Suppressor macrophage treated with lipopolysaccharide for 4 hours (primary cell): ENCODE measurements at regions not wholly inside any gene's neighbourhood (a gene's known extent, or its start where the extent isn't known, plus 50 kb on each side); places are given as distances from the start of the nearest gene placed in this dataset.
A peak's percentile ranks its signal among the peaks of the same experiment; 100 is the strongest.
"Not testable (repeated sequence)": the region's sequence is repeated elsewhere in the genome, so short reads cannot be mapped to it uniquely, and the experiment has no call there.

Source experiments
- DNase-seq: peaks from one replicate; pipeline ENCODE4 v3.0.0-alpha.2; 2020

DNA sequence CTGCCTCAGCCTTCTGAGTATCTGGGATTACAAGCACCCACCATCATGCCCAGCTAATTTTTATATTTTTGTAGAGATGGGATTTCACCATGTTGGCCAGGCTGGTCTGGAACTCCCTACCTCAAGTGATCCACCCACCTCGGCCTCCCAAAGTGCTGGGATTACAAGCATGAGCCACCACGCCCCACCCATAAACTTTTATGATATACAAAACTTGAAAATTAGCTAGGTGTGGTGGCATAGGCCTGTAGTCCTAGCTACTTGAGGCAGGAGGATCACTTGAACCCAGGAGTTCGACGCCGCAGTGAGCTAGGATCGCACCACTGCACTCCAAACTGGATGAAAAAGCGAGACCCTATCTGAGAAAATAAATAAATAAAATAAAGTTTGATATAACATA lies 149.5 kb upstream of the ATF7IP start:
- not testable (repeated sequence) for DNase-seq

GRCh38 chr12:14216405-14217294 lies 148.8 kb upstream of the ATF7IP start:
- peak; percentile 35 for DNase-seq

- no peak for DNase-seq
These were observed 146.3 kb upstream of the ATF7IP start for GRCh38 chr12:14219156-14219555.

DNA sequence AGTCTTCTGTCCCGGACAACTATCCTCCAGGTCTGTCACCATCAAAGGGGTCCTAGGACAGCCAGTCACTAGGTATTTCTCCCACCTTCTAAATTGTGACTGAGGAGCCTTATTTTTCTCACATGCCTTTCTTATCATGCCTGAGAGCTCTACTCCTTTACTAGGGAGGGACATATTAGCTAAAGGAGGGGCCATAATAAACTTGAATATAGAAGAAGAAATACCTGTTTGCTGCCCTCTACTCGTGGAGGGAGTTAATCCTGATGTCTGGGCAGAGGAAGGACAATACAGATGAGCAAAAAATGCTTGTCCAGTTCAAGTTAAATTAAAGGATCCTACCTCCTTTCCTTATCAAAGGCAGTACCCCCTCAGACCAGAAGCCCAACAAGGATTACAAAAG lies 145.8 kb upstream of the ATF7IP start:
- DNase-seq, result not testable (repeated sequence)

DNA sequence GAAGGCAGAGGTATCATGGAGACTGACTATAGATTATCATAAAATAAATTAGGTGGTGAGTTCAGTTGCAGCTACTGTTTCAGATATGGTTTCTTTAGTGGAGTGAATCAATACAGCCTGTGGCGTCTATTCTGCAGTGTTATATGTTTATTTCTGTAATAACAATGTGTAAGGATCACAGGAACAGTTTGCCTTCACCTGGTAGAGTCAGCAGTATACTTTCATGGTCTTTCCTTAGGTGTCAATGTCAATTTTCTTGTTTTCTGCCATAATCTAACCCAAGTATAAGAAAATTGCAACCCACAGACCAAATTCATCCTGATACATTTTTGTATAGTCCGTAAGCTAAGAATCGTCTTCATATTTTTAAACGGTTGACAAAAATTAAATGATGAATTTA lies 140.4 kb upstream of the ATF7IP start:
- no peak for DNase-seq

DNA sequence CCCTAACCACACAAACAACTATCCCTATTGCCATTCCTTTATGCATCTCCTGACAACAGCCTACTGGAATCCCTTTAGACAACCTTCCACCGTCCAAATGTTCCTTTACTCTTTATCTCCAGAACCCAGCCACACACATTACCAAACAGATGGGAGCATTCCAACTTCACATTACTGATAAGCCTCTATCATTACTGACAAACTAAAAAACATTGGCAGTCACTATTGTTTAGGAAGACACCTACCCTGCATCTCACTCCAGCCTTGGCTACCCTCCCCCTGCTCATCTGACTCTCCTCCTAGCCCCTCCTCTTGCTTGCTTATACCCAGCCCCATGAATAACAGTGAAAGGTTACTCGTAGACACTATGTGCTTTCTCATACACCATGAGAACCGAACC lies 130.3 kb upstream of the ATF7IP start:
- DNase-seq, result not testable (repeated sequence)

GRCh38 chr12:14236641-14237040 lies 128.8 kb upstream of the ATF7IP start:
- DNase-seq, result not testable (repeated sequence)

GRCh38 chr12:14238221-14238792 lies 127.2 kb upstream of the ATF7IP start:
- peak; percentile 54 for DNase-seq

DNA sequence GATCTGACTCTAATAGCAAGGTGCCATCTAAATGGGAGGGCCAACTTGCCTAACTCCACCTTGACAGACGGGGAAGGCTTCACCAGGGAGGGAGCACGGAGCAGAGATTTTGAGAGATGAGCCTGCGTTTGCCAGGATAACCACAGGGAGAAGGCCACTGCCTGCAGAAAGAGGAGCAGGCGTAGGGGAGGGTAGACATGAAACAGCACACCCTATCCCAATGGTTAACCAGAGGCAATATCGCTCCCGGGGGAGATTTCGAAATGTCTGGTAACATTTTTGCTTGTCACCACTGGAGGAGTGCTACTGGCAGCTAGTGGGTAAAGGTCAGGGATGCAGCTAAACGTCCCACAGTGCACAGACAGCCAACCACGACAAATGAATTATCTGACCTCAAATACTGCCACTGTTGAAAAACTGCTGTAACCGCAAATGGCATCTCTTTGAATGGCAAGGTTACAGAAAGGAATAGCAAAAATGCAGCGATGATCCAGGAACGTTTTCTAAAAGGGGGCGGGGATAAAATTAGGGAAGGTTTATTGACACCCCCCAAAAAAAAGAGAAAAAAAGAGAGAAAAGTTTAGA lies 126.0 kb upstream of the ATF7IP start:
- peak; percentile 81 for DNase-seq

DNA sequence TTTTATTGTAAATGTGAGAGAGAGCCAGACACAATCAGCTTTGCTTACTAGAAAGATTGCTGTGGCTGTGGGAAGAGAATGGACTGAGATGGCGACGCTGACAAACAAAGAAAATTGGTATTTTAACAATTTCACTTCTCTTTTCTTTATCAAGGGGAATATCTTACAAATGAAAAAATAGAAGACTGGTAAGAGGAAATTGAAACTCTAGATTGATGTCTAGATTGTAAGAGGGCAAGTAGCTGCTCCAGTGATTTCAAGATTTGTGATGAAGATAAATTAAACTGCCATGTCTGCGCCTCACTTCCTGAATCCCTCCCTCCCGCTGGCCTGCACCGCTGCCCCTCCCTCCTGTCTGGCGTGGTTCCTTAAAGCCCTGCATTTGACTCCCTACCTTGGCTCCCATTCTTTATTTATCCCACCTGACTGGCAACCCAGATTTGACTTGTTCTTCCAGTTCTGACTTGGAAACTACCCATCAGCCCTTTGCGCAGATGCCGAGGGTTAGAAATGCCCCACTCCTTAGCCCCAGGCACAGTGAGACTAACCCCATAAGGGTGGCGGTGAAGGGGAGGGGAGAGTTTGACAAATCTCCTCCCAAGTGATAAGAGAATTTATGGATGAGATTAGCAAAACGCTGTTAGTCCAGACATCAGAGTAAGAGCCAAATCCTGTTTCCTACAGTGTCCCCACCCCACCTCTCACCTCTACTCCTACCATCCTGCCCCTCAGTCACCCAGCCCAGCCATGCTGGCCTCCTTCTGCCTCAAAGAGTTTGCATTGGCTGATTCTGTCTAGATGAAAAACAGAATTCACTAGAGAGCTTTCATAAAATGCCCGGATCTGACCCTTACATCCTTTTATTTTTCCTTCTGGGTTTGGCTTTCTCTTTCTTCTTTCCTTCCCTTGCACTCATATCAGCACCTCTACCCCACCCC lies 125.3 kb upstream of the ATF7IP start:
- peak; percentile 40 for DNase-seq

DNA sequence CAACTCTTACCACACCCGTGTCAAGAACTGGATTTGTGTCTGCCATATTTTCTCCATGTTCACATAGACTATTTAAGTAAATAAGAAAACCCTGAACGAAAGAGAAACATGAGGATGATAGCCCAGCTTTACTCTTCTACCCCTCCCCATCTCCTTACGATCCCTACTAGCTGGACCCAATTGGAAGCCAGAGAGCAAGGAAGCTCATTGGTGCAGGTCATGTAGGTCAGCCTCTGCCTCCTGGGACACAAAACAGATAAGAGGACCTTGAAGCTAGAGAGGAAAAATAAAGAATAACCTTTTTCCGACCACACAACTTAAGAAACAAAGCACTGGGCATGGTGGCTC lies 124.6 kb upstream of the ATF7IP start:
- no peak for DNase-seq

- not testable (repeated sequence) for DNase-seq
These were observed 122.7 kb upstream of the ATF7IP start for GRCh38 chr12:14242825-14243224.

DNA sequence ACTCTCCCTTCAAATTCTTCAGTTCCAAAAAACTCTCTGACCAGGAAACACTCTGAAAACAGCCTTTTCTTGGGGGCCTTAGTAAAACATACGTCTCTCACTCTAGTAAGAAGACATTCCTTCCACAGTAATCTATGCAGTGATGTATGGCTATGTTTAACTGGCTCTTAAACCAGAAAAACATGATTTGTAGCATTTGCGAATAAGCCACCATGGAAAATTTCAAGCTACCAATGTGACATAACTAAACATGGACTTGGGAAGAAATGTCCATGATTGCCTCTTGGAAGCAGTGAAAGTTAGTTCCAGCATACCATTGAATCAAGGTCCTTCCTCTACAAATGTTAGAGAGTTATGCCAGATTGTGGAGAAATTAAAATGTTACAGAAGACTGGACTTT lies 121.5 kb upstream of the ATF7IP start:
- no peak for DNase-seq

DNA sequence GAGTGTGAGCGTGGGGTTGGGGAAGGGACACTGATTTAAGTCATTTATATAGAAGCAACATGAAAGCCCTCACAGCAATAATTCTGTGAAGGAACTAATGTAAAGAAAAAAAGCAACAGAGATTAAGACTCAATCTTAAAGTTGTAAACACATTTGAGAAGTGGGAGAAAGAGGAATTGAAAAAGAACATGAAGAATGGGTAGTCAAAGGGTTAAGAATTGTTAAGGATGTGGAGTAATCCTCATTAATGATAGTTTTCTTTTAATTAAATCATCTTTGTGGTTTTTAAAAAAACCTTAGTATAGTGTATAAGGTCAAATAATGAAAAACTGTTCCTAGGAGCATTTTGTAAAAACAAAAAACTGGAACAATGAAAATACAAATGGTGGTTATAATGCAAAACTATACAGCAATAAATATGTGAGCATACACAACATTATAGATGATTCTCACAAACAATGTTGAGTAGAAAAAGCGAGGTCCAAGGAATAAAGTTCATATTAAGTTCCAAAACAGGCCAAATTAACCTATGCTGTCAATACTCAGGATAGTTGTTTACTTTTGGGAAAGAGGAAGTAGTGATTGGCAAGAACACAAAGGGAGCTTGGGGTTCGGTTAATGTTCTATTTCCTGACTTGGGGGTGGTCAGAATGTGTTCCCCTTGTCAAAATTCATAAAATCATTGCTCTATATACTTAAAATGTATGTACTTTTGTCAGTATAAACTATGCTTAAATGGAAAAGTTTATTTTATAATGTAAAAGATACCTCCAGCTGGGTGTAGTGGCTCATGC lies 120.4 kb upstream of the ATF7IP start:
- no peak for DNase-seq

DNA sequence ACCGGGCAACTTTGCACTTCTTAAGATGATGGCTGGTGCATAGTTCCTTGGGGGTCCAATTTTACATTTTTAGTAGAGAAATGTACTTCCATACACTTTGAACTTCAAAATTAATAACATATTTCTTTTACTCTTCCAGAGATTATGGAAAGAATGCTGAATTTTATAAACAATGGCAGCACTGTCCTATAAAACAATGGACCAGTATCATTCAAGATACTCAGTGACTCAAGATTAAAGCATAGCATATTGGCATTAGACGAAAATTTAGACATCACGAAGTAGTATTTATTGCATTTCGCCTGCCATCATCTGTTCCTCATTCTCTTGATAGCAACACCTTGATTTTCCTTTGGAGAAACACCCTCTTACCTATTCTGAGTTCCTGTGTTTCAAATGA lies 118.3 kb upstream of the ATF7IP start:
- no peak for DNase-seq

- no peak for DNase-seq
These were observed 116.1 kb upstream of the ATF7IP start for GRCh38 chr12:14249368-14249767.

- DNase-seq, result peak; percentile 62
These were observed 112.8 kb upstream of the ATF7IP start for GRCh38 chr12:14252697-14253096.

DNA sequence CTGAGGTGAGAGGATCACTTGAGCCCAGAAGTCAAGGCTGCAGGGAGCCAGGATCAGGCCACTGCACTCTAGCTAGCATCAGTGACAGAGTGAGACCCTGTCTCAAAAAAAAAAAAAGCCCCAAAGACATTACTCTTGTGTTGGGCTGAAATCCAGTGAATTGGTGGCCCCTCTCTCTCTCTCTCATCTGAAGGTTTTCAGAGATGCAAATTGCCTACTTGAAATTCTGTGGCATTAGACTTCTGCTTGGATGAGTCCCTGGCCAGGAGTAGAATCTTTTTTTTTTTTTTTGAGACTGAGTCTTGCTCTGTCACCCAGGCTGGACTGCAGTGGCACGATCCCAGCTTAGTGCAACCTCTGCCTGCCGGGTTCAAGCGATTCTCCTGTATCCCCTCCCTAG lies 112.0 kb upstream of the ATF7IP start:
- no peak for DNase-seq

GRCh38 chr12:14254781-14255180 lies 110.7 kb upstream of the ATF7IP start:
- DNase-seq, result no peak

- DNase-seq, result no peak
These were observed 109.4 kb upstream of the ATF7IP start for GRCh38 chr12:14256121-14256520.

GRCh38 chr12:14256555-14257169 lies 108.8 kb upstream of the ATF7IP start:
- DNase-seq, result peak; percentile 85

GRCh38 chr12:14257303-14257733 lies 108.2 kb upstream of the ATF7IP start:
- DNase-seq, result no peak
